Ectodermal cell (in vitro differentiated cells): ENCODE measurements at regions not wholly inside any gene's neighbourhood (a gene's known extent, or its start where the extent isn't known, plus 50 kb on each side); places are given as distances from the start of the nearest gene placed in this dataset.
"Not testable (repeated sequence)": the region's sequence is repeated elsewhere in the genome, so short reads cannot be mapped to it uniquely, and the experiment has no call there.

Source experiments
- H3K27ac ChIP-seq: 2 replicates; pipeline ENCODE4 v1.7.0; 2013; ENCODE audit warnings: mild to moderate bottlenecking, low read depth, low read length; ENCODE audit not compliant: insufficient read depth, poor library complexity, severe bottlenecking
- H3K27me3 ChIP-seq: 2 replicates; pipeline ENCODE4 v1.7.0; 2013; ENCODE audit warnings: mild to moderate bottlenecking, low read length; ENCODE audit not compliant: insufficient read depth, control insufficient read depth, poor library complexity, severe bottlenecking
- H3K36me3 ChIP-seq: one replicate; pipeline ENCODE4 v1.7.0; 2013; ENCODE audit warnings: low read length; ENCODE audit not compliant: control insufficient read depth, insufficient read depth
- H3K4me1 ChIP-seq: one replicate; pipeline ENCODE4 v1.7.0; 2013; ENCODE audit warnings: low read length; ENCODE audit not compliant: control insufficient read depth, insufficient read depth
- H3K4me3 ChIP-seq: 2 replicates; pipeline ENCODE4 v1.7.0; 2013; ENCODE audit warnings: low read depth, low read length, control low read depth; ENCODE audit not compliant: insufficient read depth
- H3K9me3 ChIP-seq: 2 replicates; pipeline ENCODE4 v1.7.0; 2013; ENCODE audit warnings: mild to moderate bottlenecking, low read length, moderate library complexity; ENCODE audit not compliant: control insufficient read depth
- WGBS, 2 experiments: methylation state at CpG; one replicate each; pipeline ENCODE4 v1.1.7; 2013; ENCODE audit warnings: missing lambda C conversion rate in 2 of 2; 5-methylcytosine and 5-hydroxymethylcytosine counted together

DNA sequence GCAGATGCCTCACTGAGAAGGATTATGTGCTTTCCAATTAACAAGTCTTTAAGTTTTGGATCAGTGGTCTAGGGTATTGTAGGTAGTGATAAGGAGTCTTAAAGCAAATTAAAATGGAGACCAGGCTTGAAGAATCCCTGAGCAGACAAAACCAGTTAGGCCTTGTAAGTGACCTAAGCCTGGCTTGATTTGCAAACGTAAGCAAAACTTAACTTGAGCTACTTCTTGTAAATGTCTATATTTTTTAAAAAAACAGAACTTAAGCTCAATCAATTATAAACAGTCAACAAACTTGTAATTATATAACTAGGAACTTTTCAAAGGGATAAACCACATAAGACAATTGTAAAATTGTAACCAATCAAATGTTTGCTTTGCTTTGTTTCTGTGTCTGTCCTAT lies 72.7 kb upstream of the NALF2 start:
- H3K9me3 ChIP-seq = no peaks in the 10 kb centered on the region
- H3K27me3 ChIP-seq = no peaks in the 10 kb centered on the region
- H3K4me3 ChIP-seq = no peak overlapping the region
- no peaks in the 10 kb centered on the region for H3K36me3 ChIP-seq
- no CpG with 5 or more reads among the region's 1 CpG for WGBS, 2 experiments
- H3K4me1 ChIP-seq = no peaks in the 10 kb centered on the region
- no peak overlapping the region for H3K27ac ChIP-seq

DNA sequence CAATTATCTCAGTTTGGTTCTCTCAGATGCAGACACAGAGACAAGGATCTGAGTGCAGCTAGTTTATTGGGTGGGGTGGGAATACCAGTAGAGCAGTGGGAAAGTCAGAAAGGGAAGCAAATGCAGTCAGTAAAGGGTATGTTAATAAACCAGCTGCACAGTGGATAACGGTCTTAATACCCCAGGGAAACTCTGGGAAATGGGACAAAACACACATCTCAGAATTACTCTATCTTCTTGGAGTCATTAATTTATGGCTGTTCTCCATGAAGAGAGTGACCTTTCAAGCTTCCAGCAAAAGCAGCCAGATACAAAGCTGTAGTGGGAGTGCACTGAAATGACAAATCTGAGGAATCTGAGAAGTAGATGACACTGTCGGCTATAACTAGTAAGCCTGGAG lies 73.3 kb upstream of the NALF2 start:
- H3K4me1 ChIP-seq = no peaks in the 10 kb centered on the region
- WGBS, 2 experiments = 87 to 89% methylated on average over 1 to 2 of the region's 2 CpGs
- no peak overlapping the region for H3K4me3 ChIP-seq

DNA sequence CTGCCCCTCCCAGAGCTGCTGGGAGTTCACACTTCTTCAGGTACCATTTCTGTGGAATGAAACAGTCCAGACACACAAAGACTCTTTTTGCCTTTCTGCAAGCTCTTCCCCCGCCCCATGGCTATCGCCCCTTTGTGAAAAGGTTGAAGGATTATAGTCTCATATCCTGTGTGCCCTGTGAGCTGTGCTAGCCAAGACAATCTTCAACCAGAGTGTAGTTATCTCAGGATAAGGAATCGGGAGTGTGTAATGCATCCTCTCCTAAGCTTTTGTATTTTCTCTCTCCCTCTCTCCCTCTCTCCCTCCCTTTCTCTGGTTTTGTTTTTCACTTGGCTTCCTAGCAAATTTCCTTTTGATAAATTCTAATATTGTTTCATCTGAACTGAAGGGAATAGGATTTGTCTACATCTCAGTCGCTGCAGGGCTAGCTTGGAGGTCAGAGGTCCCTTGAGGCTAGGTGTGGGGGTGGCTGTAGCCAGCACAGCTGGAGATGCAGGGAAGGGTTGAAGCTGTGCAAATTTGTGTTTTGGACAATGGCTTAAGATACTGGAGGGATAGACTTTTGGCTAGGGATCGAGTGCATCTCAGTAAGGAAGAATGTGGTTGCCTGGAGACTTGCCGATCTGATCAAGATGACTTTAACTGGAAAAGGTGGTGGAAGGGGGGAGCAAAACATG lies 74.6 kb upstream of the NALF2 start:
- Histone ChIP-seq H3K4me1 (no peaks in the 10 kb centered on the region), H3K36me3 (no peaks in the 10 kb centered on the region), H3K27me3 (no peaks in the 10 kb centered on the region), H3K4me3 (no peak overlapping the region), H3K27ac (no peak overlapping the region), H3K9me3 (no peaks in the 10 kb centered on the region)
- WGBS, 2 experiments = 78 to 86% methylated on average over 6 of the region's 6 CpGs

More for the DNA sequence above, 73.3 kb upstream of the NALF2 start:
- Histone ChIP-seq H3K9me3 (no peaks in the 10 kb centered on the region), H3K27me3 (no peaks in the 10 kb centered on the region), H3K36me3 (no peaks in the 10 kb centered on the region), H3K27ac (no peak overlapping the region)

DNA sequence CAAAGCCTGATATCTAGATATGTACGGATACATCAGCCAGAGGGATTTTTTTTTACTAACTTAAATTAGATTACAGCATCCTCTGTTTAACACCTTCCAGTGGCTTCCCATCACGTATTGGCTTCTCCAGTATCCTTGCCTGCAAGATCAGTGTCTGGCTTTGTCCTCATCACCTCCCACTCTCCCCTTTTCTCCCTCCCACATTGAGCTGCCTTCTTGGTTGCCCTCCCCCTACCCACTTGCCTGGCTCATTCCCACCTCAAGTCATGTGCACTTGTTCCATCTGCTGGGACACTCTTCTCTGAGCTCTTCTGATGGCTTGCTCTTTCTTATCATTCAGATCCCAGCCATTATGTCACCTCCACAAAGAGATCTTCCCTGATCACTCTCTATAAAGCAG lies 75.9 kb upstream of the NALF2 start:
- 94 to 98% methylated on average over 2 of the region's 2 CpGs for WGBS, 2 experiments
- H3K4me3 ChIP-seq = no peak overlapping the region
- H3K9me3 ChIP-seq = no peaks in the 10 kb centered on the region
- H3K27me3 ChIP-seq = no peaks in the 10 kb centered on the region
- no peaks in the 10 kb centered on the region for H3K4me1 ChIP-seq
- no peak overlapping the region for H3K27ac ChIP-seq
- H3K36me3 ChIP-seq = no peaks in the 10 kb centered on the region

DNA sequence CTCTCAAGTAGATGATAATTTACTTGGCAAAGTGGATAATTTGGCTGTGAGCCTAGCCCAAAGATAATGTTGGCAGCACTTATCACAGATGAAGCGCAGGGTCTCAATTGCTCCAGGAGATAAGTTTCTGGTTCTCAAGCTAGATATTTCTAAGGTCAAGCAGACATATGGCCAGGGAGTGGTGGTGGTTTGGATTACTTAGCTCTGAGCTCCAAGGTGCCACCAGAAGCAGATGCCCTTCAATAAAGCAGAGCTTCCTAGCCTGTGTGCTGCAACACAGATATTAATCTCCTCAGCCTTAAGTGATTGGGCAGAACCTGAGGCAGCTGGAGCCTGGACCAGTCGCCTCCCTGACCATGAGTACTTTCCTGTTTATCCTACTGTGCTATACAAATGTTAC lies 79.2 kb upstream of the NALF2 start:
- Histone ChIP-seq H3K9me3 (no peaks in the 10 kb centered on the region), H3K27ac (no peak overlapping the region), H3K27me3 (no peaks in the 10 kb centered on the region), H3K4me3 (no peak overlapping the region), H3K4me1 (no peaks in the 10 kb centered on the region), H3K36me3 (no peaks in the 10 kb centered on the region)
- WGBS, 2 experiments = 83 to 85% methylated on average over 2 of the region's 2 CpGs

DNA sequence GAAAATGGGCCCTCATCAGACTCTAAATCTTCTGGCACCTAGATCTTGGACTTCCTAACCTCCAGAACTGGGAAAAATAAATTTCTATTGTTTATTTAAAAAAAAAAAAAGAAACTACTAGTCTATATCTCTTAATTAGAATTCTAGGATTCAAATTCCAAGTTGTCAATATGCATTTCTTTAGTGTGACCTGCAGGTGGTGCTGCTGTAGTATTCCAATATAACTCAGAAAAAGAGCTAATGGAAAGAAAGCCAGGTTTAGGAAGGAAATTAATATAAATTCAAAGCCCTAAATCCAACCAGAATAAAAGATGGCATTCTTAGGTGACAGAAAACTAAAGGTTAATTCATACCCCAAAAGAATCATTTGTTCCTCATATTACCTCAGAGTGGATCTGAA lies 80.0 kb upstream of the NALF2 start:
- Histone ChIP-seq H3K4me3 (no peak overlapping the region), H3K4me1 (no peaks in the 10 kb centered on the region), H3K9me3 (no peaks in the 10 kb centered on the region), H3K27ac (no peak overlapping the region), H3K36me3 (no peaks in the 10 kb centered on the region), H3K27me3 (no peaks in the 10 kb centered on the region)

DNA sequence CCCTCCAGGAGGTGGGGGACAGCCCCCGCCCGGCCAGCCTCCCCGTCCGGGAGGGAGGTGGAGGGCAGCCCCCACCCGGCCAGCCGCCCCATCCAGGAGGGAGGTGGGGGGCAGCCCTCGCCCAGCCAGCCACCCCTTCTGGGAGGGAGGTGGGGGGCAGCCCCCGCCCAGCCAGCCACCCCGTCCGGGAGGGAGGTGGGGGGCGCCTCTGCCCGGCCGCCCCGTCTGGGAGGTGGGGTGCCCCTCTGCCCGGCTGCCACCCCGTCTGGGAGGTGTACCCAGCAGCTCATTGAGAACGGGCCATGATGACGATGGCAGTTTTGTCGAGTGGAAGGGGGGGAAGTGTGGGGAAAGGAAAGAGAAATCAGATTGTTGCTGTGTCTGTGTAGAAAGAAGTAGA lies 81.9 kb upstream of the NALF2 start:
- not testable (repeated sequence) for H3K36me3 ChIP-seq, H3K27ac ChIP-seq, H3K27me3 ChIP-seq, H3K4me3 ChIP-seq, H3K4me1 ChIP-seq, H3K9me3 ChIP-seq
- WGBS, 2 experiments = 87% methylated on average over 14 to 16 of the region's 19 CpGs

DNA sequence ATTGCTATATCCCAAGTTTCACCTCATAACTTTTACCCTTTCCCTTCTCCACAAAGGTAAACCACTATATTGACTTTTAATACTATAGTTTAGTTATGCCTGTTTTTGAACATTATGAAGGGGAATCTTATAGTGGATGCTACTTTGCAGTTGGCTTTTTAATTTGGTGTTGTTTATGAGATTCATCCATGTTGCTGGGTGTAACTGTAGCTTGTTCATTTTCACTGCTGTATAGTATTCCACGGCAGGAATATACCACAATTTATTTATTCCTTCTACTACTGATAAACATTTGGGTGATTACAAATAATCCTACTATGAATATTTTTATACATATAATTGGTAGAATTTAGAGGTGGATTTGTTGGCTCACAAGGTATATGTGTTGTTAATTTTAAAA lies 88.4 kb upstream of the NALF2 start:
- Histone ChIP-seq H3K27me3 (no peaks in the 10 kb centered on the region), H3K4me3 (no peak overlapping the region), H3K4me1 (no peaks in the 10 kb centered on the region), H3K36me3 (no peaks in the 10 kb centered on the region), H3K27ac (no peak overlapping the region), H3K9me3 (no peaks in the 10 kb centered on the region)
- WGBS, 2 experiments = no CpG with 5 or more reads among the region's 1 CpG

DNA sequence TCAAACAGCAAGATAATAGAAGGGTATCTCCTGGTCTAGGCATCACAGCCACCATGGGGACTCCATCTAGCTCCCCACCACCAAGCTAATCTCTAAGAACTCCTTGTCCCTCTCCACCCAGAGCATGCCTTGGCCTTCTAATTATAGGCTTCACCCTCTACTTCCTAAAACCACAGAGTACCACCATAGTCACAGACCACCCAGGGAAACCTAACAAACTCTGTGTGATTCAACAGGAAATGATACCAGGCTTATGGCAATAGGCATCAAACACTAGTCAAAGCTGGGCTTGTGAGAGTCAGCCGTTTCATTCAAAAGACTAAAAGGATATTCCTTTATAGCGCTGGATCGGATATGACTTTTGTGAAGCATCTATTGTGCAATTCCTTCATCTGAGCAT lies 91.5 kb upstream of the NALF2 start:
- WGBS, 2 experiments = 94 to 100% methylated on average over 3 of the region's 3 CpGs
- Histone ChIP-seq H3K4me3 (no peak overlapping the region), H3K27ac (no peak overlapping the region), H3K4me1 (no peaks in the 10 kb centered on the region), H3K36me3 (no peaks in the 10 kb centered on the region), H3K27me3 (no peaks in the 10 kb centered on the region), H3K9me3 (no peaks in the 10 kb centered on the region)

DNA sequence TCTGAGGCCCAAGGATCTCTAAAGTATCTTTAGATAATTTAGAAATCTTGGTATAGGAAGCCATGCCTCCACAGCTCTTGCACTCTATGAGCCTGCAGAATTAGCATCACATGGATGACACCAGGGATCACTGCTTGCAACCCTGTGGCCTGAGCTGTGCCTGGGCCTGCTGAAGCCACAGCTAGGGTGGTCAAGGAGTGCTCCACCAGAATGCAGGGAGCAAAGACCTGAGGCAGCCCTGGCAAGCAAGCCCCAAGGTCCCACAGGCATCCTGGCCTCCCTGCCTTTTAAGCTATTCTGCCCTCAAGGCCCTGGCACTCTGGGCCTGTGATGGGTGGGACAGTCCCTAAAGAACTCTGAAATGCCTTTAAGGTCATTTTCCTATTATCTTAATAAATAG lies 105.2 kb upstream of the NALF2 start:
- Histone ChIP-seq H3K9me3 (no peaks in the 10 kb centered on the region), H3K27me3 (no peaks in the 10 kb centered on the region), H3K4me3 (no peak overlapping the region), H3K4me1 (peaks cover 14% of the 10 kb centered on the region), H3K27ac (no peak overlapping the region), H3K36me3 (no peaks in the 10 kb centered on the region)

DNA sequence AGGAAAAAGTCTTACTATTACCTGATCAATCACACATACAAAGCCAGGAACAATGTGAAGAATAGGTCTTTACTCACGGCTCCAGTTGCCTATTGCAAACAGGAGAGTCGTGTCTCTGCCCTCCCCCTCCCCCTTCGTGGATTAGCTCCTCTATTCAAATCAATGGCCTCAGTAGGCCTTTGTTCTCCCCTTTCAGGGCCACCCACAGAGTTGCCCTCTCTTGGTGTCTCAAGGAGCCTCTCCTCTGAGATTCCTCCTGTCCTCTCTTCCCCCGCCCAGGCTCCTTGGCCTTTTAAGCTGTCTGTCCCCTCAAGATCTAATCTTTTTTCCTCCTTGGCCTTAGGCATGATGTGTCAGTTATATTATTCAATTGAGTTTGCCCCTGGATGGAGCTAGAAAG lies 107.2 kb upstream of the NALF2 start:
- no peaks in the 10 kb centered on the region for H3K27me3 ChIP-seq
- H3K4me3 ChIP-seq = no peak overlapping the region
- no peaks in the 10 kb centered on the region for H3K9me3 ChIP-seq
- no peak overlapping the region for H3K27ac ChIP-seq
- peaks cover 14% of the 10 kb centered on the region for H3K4me1 ChIP-seq
- 0% methylated on average over 3 to 4 of the region's 4 CpGs for WGBS, 2 experiments
- no peaks in the 10 kb centered on the region for H3K36me3 ChIP-seq
